ENCODE measurements at regions not wholly inside any gene's neighbourhood (a gene's known extent, or its start where the extent isn't known, plus 50 kb on each side); places are given as distances from the start of the nearest gene placed in this dataset.

DNA sequence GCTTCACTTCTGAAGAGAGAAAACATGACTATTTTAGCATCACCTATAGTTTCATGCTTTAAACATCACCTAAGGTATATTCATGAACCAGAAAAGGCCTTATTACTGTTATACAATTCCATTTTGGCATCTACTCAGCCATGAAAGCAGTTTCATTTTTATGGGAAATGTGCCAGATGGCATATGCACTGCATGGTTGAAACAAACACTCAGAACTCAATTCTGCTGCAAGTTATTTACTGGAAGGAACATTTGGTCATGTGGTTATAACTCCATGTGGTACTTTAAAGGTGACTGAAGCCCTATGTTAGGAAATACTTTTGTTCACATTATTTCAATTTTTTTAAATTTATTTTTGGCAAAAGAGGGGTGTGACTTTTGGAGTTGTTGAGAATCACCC is 287.5 kb upstream of the CRIM1 start:
- ATAC-seq, result no peak
- DNase-seq (ENCODE audit: low spot score), result no peak

DNA sequence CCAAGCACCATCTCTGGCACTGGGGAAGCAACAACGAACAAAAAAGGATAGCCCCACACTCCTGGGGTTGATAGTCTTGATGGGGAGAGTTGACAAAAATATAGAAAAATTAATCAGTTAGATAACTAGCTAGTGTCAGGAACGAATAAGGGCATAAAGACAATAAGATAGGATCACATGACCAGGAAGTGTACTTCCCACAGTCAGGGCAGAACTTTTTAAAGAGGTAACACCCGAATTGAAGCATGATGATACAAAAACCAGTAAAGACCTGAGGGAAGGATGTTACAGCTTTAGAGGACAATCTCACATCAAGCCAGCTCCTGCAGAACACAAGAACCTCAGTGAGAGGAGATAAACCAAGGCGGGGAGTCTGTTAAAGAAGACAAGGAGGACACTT is 295.4 kb upstream of the CRIM1 start:
- ATAC-seq (no peak), DNase-seq (ENCODE audit: low spot score) (no peak)

DNA sequence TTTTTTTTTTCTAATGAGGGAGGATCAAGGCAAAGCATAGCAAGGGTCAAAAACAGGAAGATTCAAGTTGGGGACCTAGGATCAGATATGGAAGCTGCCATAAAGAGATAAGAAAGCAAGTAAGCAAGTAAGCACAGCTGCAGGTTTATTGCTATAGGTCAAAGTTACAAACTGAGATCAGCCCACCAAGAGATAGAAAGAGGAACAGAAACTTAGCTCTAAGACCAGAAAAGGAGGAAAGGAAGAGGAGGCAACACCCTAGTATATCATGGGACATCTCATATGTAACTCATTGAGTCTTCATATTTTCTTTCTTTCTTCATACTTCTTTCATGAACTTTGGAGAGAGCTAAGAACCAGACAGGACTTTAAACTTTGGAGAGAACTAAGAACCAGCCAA is 295.9 kb upstream of the CRIM1 start:
- no peak for DNase-seq (ENCODE audit: low spot score)
- no peak for ATAC-seq

DNA sequence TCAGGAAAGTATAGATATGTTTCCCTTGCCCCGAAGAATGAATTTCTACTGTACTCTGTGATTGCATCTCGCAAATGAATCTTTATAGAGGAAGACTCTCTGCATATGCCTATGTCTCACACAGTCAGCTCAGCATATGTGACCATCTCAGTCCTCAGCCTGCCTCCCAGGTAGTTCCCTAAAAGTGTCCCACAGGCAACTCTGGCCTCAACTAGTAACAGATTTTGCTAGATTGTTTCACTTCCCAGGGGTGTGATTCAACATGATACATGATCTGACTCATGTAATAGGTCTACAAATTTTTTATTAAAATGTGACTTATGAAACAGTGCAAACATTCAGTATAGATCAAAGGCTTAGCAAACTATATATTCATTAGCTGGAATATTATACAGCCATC is 296.6 kb upstream of the CRIM1 start:
- peak; percentile 29 for ATAC-seq
- DNase-seq (ENCODE audit: low spot score), result no peak

DNA sequence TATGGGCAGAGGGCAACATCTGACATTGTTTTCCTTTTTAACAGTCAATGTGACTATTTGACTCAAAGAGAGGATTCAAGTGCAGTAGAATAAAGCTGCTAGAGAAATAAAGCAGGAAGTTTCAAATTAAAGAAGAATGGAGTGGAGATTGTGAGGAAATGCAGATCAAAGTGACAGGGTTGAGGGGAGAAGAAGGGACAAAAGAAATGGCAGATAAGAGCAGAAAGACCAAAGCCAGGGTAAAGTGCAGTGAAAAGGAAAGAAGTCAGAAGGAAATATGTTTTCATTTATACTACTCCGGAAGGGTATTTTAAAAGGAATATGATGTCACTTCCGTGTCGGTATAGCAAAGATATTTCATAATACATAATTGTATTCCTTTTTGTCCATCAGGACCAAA is 297.5 kb upstream of the CRIM1 start:
- DNase-seq (ENCODE audit: low spot score) (no peak), ATAC-seq (no peak)

DNA sequence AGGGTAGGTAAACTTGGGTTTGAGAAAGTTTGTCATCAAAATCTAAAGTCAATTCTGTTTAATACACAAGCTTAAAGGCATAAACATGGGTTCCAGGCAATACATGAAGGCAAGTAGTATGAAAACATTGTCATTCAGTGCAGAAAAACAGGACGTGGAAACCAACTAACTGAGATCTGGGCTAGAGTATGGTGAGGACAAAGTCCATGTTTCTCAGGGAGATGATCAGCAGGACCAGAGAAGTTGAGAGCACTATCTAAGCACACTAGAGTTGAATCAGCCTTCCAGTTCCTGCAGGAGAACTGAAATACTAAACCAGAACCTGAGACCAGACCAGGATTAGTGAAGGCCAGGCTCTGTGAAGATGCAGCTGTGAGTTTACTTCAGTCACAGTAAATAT is 302.8 kb upstream of the CRIM1 start:
- DNase-seq (ENCODE audit: low spot score) (no peak), ATAC-seq (no peak)

DNA sequence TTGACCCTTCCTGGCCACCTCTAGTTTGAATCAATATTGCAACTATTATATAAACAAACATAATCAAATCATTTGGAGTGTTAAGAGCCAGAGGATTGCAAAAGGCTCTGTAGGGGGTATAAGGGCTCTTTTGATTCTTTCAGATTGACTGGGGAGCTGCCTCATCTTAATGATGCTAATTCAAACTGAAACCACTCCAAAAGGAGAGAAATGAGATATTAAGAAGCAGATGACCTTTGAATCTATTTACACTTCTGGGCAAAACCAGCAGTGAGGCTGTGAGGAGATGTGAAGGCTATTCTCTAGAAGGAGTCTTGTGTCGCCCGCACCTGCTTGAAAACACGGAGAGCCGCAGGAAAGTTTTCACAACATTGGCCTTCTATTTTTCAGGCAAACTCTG is 311.2 kb upstream of the CRIM1 start:
- ATAC-seq (no peak), DNase-seq (ENCODE audit: low spot score) (no peak)

DNA sequence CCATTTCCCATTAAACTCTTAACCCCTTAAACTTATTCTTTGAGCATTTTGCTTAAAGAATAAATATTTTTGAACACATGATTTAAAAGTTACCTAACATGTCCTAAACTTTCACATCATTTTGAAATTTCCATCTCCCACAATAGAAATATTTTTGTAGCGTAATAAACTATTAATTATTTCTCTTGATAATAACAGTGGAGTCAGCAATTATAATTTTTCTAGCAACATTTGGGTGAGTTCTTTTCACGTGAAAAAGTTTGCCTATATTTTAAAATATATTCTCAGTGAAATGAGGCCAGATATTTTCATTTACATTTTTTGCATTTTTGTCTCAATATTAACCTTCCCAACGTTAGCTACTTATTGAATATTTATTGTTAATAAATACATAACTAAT is 320.4 kb upstream of the CRIM1 start:
- no peak for DNase-seq (ENCODE audit: low spot score)

DNA sequence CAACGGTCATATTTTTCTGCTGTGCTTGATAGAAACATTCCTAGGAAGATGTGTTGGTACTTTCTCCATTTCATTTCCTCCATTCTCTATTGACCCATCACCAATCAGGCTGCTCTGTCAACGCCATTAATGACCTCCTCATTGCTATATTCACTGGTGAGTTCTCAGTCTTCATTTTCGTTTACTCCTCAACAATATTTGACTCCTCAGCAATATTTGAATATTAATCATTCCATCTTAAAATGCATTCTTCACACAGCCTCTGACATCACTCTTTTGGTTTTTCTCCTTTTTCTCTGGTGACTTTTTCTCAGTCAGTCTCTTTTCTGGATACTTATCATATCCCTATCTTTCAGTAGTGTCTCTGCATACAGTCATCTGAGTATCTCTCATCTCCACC is 323.5 kb upstream of the CRIM1 start:
- DNase-seq (ENCODE audit: low spot score), result no peak
- ATAC-seq, result no peak

More for the DNA sequence above, 320.4 kb upstream of the CRIM1 start:
- no peak for ATAC-seq

DNA sequence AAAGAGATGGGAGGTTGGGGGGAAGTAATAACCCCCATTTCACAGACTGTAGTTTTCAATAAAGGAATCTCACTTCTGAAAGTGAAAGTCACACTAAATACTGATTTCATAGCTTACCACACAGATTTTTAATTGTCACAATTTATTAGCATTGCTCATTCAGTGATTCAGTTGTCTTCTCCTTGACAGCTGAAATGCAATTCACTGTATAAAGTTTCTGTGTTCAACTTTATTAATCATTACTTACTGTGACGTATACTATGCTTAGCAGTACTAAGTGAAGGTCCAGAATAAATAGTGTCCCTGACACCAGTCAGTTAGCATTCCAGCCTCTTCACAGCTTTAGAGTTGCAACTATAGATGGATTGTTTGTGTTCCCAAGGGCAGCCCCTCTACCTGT is 324.1 kb upstream of the CRIM1 start:
- DNase-seq (ENCODE audit: low spot score) (no peak), ATAC-seq (no peak)

DNA sequence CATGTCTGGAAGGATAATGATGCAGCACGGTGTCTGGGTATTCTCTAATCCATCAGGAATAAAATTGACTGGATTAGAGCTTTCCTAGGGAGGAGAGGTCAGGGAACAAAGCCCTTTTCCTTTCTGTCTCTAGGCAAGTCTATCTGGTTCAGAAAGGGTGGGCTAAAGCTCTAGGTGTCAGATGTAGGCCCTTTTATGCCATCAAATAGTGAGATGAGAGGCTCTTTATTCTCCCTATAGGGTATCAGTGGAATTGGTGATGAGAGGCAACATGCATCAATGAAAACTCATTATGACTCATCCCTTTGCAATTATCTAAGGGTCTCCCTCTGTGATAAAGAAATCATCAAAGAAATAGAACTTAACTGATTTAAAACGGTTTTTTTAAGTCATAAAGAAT is 328.0 kb upstream of the CRIM1 start:
- ATAC-seq, result no peak
- DNase-seq (ENCODE audit: low spot score), result no peak

DNA sequence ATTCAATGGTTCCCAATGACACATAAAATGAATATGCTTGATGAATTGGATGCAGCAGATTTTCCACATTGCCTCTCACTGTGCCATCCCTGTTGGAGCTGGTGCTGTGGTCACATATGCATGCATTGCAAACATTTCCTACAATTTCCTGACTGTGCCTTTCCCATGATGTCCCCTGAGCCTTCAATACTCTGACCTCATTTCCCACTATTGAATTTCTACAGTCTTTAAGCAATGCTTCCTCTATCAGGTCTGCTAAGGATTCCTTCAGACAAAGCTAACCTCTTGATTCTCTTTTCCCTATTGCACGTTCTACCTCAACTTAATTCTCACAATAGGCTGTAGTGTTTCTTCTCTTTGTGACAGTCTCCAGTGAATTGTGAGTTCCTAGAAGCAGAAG is 342.5 kb upstream of the CRIM1 start:
- no peak for ATAC-seq
- DNase-seq (ENCODE audit: low spot score), result no peak

DNA sequence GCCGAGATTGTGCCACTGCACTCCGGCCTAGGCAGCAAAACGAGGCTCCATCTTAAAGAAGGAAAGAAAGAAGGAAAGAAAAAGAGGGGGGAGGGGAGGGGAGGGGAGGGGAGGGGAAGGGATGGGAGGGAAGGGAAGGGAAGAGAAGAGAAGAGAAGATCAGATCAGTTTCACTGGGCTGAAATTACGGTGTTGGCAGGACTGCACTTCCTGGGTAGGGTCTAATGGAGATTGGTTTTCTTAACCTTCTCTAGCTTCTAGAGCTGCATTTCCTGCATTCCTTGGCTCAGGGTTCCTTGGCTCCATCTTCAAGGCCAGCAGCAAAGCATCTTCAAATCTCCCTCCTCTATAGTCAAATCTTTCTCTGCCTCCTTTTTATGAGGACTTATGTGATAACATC is 349.1 kb upstream of the CRIM1 start:
- DNase-seq (ENCODE audit: low spot score) (no peak), ATAC-seq (no peak)

DNA sequence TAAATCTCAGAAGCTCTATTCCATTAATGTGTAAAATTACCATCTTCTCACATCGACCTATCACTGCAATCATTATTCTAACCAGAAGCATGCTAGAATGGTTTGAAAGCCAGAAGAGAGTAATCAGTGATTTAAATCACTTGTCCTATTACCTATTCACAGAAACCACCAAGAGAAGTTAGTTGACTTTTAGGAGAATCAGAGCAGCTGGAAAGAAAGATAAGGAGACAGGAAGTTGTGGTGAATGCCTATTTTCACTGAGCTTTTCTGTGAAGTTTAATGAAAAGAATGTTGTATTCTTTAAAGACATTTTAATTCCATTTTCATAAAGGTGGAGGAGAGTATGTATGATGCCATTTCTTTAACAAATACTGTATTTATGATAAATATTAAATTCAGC is 352.6 kb upstream of the CRIM1 start:
- ATAC-seq, result no peak

DNA sequence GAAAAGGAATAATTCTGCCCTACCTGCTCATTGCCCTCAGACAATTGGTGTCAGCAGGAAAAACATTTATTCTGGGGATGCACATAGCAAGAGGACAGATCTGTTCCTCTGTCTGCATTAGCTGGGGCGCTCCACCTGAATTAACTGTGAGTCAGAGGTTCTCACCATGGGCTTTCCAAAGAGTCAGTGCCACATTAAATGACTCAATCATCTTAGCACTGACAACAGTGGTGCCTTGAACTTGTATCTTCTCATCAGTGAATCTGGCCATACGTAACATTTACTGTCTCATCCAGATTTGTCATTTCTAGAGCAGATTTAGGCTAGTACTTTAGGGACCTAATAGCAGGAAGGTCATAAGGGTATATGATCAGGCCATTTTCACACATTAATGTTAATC is 358.1 kb upstream of the CRIM1 start:
- DNase-seq (ENCODE audit: low spot score) (no peak), ATAC-seq (no peak)

More for the DNA sequence above, 352.6 kb upstream of the CRIM1 start:
- no peak for DNase-seq (ENCODE audit: low spot score)

DNA sequence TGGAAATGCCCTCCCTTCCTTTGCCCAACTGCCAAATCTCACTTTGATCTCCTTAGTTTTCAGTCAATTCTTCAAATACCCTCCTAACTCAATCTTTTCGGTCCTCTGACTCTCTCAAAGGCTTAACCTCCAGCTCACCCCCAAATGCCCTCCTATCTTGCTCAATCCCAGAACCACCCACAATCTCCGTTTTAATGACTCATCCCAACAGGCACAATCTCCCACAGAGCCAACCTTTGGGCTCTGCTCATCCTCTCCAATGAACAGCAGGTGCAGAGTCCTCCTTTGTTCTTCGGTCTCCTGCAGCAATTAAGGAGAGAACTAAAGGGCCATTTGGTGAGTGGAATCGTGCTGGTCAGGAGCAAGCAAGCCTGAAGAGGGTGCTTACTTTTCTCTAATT is 366.1 kb upstream of the CRIM1 start:
- DNase-seq (ENCODE audit: low spot score) (no peak), ATAC-seq (no peak)

DNA sequence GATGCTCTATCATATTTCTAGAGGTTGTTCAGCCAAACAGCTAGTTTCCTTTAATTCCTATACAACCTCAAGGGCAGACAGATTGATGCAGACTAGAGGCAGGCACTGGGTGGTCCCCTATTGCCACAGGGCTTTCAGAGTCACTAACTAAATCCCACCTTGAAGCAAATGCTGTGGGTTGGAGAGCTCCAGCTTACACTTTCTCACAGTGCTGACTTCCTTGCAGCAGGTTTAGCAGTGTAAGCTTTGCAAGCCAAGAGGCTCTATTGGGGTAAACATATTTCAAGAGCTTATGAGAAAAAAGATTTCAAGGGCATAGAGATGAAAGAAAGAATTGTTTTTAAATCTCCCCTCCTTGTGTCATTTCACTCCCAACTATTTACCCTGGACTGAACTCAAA is 366.5 kb upstream of the CRIM1 start:
- ATAC-seq (no peak), DNase-seq (ENCODE audit: low spot score) (no peak)

DNA sequence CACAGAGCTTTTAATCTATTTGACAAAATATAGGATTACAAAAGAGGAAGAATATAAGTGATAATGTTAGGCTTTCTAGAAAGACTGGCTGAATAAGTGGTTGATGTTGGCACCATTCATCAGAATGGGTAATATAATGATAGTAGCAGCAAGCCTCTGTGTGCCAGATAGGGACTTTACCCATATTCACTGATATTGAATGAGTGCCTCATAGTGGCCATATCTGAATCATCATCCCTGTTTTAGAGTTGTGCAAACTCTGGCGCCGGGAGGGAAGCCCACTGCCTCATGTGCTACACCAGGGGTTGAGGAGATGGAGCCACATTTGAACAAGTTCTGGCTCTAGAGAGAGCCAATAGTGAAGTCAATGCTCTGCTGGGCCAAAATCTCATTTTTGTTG is 368.7 kb upstream of the CRIM1 start:
- DNase-seq (ENCODE audit: low spot score) (no peak), ATAC-seq (no peak)

DNA sequence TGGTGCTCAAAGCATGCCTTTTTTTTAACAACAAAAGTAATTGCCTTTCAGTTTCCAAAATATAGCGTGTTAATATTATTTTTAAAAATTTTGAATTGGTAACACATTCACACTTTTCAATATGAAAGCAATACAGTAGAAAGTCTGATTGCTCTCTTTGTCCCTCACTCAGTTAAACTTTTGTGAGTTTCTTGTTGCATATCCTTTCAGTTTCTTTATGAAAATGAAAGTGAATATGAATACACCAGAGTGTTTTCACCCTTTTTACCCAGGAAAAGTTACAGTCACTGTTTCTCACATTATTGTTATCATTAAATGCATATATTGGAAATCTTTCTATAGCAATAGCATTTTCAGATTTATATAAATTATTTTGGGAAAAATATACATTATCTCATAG is 377.4 kb upstream of the CRIM1 start:
- ATAC-seq (no peak), DNase-seq (ENCODE audit: low spot score) (no peak)

DNA sequence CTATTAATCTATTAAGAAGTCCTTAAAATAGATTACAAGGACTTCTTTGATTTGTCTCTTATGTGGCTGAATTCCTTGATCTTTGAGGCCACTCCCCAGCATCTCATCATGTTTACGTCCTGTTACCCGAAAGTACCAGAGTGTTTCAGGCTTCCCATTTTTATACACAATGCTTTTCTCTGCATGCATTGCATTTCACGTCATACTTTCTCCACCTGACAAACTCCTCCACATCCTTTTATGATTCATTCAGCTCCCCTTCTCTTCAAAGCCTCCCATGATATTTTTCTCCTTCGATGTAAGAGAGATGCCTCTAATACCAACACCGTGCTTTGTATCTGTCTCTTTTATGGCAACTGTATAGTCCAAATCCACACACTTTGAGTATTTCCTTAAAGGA is 379.0 kb upstream of the CRIM1 start:
- DNase-seq (ENCODE audit: low spot score), result no peak
- no peak for ATAC-seq

DNA sequence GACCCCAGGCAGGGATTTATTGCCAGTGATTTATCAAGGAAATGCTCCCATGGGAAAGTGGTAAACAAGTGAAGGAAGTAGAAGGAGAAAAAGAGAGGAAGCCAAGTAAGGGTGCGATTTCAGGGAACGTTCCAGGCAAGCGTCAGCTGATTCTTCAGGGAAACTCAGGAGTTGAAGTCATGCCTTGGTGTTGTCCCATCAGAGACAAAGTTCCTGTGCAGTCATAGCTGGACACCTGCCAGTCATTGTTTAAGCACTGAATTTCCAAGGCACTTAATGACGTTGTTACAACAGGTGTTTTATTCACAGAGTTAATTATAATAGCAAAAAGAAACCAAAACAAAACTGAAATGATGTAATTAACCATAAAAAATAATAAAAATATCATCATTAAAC is 381.8 kb upstream of the CRIM1 start:
- no peak for ATAC-seq
- DNase-seq (ENCODE audit: low spot score), result no peak

DNA sequence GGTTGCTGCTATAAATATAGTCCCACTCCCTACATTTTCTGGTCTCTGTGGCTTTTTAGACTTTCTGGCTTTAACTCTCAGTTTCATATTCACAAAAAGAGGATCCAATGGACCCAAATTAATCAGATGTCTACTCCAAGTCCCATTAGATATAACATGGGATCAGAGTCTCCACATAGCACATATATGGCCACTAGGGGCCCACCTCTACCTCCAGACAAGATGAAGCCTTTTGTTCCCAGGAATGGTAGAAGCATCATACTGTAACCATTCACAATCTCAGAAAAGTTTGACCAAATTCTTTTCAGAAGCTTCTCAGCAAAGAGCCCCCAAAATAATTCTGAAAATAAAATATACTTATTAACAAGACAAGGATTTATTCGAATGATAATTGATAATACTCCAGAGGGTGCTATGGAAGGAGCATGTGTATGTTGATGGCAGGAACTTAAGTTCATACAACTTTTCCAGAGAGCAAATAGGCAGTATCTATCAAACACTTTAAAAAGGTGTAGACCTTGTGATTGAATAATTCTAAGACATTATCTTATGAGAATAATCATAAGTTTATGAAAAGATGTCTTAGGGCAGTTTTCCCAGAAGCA is 382.3 kb upstream of the CRIM1 start:
- ATAC-seq, result peak; percentile 70

DNA sequence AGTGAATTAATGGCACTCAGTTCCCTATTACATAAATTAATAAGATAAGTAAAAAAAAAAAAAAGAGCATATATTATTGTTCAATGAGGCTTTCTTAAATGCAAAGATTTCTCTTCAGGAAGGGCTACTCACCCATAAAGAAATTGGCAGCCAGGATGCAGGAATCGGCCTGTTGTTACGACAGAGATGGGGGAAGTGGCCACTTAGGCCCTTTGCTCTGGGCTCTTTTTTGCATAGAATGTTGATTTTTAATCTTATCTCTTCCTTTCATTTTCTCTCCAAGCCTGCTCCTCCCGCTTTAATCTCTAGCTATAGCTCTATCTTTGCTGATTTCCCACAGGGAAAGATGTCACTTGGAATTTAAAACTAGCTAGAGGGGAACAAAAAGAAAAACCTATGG is 391.8 kb upstream of the CRIM1 start:
- ATAC-seq (no peak), DNase-seq (ENCODE audit: low spot score) (no peak)

More for the DNA sequence above, 382.3 kb upstream of the CRIM1 start:
- DNase-seq (ENCODE audit: low spot score), result no peak

DNA sequence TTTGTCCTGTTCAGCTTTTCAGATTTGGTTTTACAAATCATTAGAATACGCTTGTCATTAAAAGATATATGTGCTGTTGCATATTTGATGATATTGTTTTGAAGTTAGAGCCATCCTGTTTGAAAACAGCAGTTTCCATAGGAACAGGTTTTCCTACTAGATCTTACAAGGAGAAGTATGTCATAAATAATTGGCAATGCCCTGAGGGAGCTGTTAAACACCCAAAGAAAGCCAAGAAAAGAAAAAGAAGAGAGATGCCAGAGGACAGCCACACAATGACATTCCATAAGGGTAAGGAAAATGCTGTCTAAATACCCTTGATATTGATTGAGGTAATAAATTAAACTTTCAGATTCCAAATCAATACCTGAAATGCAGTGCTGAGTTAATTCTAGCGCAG is 392.2 kb upstream of the CRIM1 start:
- ATAC-seq, result no peak
- DNase-seq (ENCODE audit: low spot score), result no peak

All from left lobe of liver (tissue), 2 donors.